ENCODE measurements at regions not wholly inside any gene's neighbourhood (a gene's known extent, or its start where the extent isn't known, plus 50 kb on each side); places are given as distances from the start of the nearest gene placed in this dataset.

DNA sequence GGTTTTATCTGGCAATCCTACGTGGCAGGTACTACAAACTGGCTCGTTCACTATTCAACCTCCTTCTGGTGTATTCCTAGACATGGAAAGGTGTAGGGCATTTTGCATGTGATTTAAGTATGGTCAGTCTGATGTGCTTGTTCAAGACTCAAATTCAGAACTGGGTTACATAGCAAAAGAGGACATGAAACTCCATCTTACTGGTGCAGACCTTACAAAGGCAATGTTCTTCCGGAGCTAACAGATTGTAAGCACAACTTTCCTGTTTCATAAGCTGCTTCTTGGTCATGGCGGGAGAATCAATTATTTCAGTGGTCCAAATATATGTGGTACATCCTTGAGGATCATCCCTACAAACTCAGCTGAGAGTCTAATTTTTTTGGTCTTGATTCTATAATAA, 703.4 kb downstream of the EPM2A start:
- Histone ChIP-seq H3K79me2 (ENCODE audit: control insufficient read depth in 1 of 2, insufficient read depth in 2 of 2, low read length in 2 of 2) (no peaks in the 10 kb centered on the region), H3K4me1 (replicated peaks in 1 of 4; ENCODE audit: control insufficient read depth in 3 of 4, insufficient read depth in 4 of 4, low read length in 3 of 4) (no peaks in the 10 kb centered on the region), H2AFZ (ENCODE audit: low read length) (no peak overlapping the region), H2BK20ac (ENCODE audit: low read length) (no peak overlapping the region), H3K9me3 (ENCODE audit: insufficient read depth in 2 of 2, low read depth in 1 of 2, low read length in 1 of 2) (no peaks in the 10 kb centered on the region), H3K14ac (ENCODE audit: insufficient read length) (no peak overlapping the region), H3K56ac (replicated peaks; ENCODE audit: insufficient read length, low read depth, low read length) (no peak overlapping the region), H2AK5ac (ENCODE audit: low read depth, low read length) (no peak overlapping the region), H3K4me3 (ENCODE audit: extremely low read depth in 1 of 4, insufficient read depth in 2 of 4, low read depth in 3 of 4, low read length in 4 of 4) (no peak overlapping the region), H4K5ac (ENCODE audit: insufficient read length, low read depth, low read length) (no peak overlapping the region), H4K91ac (replicated peaks; ENCODE audit: insufficient read length, low read length) (no peak overlapping the region), H3K27ac (ENCODE audit: low read depth, low read length) (no peak overlapping the region), H4K8ac (ENCODE audit: extremely low read depth, insufficient read depth, low read length) (no peak overlapping the region), H3K27me3 (replicated peaks in 1 of 4; ENCODE audit: control insufficient read depth in 3 of 4, extremely low read depth in 1 of 4, insufficient read depth in 3 of 4, low read length in 3 of 4) (no peaks in the 10 kb centered on the region), H3K4me2 (ENCODE audit: insufficient read depth in 1 of 2, low read depth in 2 of 2, low read length in 2 of 2) (no peak overlapping the region), H4K20me1 (replicated peaks in 1 of 2; ENCODE audit: control insufficient read depth in 1 of 2, insufficient read depth in 2 of 2, low read length in 2 of 2) (no peaks in the 10 kb centered on the region), H3K23me2 (ENCODE audit: low read depth, low read length) (no peaks in the 10 kb centered on the region), H2BK5ac (ENCODE audit: low read depth, low read length) (no peak overlapping the region), H2BK15ac (ENCODE audit: low read length) (no peak overlapping the region), H3K79me1 (ENCODE audit: low read depth, low read length) (no peaks in the 10 kb centered on the region), H3K23ac (ENCODE audit: insufficient read length) (no peak overlapping the region), H3K18ac (ENCODE audit: extremely low read depth, low read length) (no peak overlapping the region), H2BK12ac (ENCODE audit: low read depth, low read length) (no peak overlapping the region), H3K36me3 (ENCODE audit: control insufficient read depth in 2 of 4, insufficient read depth in 4 of 4, low read length in 3 of 4) (no peaks in the 10 kb centered on the region), H2BK120ac (replicated peaks; ENCODE audit: low read depth, low read length) (no peak overlapping the region), H3K4ac (replicated peaks; ENCODE audit: insufficient read length, low read depth, low read length) (no peak overlapping the region), H3K9ac (replicated peaks in 1 of 4; ENCODE audit: extremely low read depth in 1 of 4, low read depth in 3 of 4, low read length in 3 of 4) (no peak overlapping the region)
- DNase-seq (ENCODE audit: low read depth in 1 of 2, low spot score in 2 of 2) (no peak), FAIRE-seq (no peak)
- ChIA-PET CTCF (ENCODE audit: partially characterized antibody) (interaction anchor here (2.2 kb wide), 1 partner anchor 11 kb away, joined by 13 read pairs; no protein-coding TSS in a partner anchor), POLR2A (ENCODE audit: partially characterized antibody) (no interaction called here)
- WGBS, 2 experiments (ENCODE audit: extremely low coverage in 1 of 2, insufficient coverage in 1 of 2, insufficient read length in 1 of 2, insufficient replicate concordance in 2 of 2, low coverage in 1 of 2, low lambda C conversion rate in 2 of 2, missing lambda C conversion rate in 1 of 2), result 93% methylated on average over 4 of the region's 4 CpGs; no CpG with 5 or more reads in 1 of the 2 experiments
- TF ChIP-seq, protein P1, sequence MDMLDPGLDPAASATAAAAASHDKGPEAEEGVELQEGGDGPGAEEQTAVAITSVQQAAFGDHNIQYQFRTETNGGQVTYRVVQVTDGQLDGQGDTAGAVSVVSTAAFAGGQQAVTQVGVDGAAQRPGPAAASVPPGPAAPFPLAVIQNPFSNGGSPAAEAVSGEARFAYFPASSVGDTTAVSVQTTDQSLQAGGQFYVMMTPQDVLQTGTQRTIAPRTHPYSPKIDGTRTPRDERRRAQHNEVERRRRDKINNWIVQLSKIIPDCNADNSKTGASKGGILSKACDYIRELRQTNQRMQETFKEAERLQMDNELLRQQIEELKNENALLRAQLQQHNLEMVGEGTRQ (IDR thresholded peaks at IDR 0.05; ENCODE audit: low read length), result no peak
- TF ChIP-seq SP1 (IDR thresholded peaks at IDR 0.05; ENCODE audit: low read depth, low read length), result no peak
- TF ChIP-seq CTBP2 (IDR thresholded peaks at IDR 0.05; ENCODE audit: borderline replicate concordance, insufficient read depth, insufficient read length, low read length), result no peak
- TF ChIP-seq TCF12 (IDR thresholded peaks at IDR 0.05; ENCODE audit: low read depth, low read length), result no peak
- TF ChIP-seq CEBPB (IDR thresholded peaks at IDR 0.05; ENCODE audit: low read depth, low read length), result no peak
- no peak for TF ChIP-seq TBP (IDR thresholded peaks at IDR 0.05; ENCODE audit: low read depth, low read length)
- TF ChIP-seq POU5F1 (IDR thresholded peaks at IDR 0.05; ENCODE audit: low read depth, low read length), result no peak
- TF ChIP-seq RAD21 (IDR thresholded peaks at IDR 0.05 in 1 of 2, conservative IDR thresholded peaks at IDR 0.05 in 1 of 2; ENCODE audit: low read depth in 2 of 2, low read length in 2 of 2), result no peak
- TF ChIP-seq KDM1A (IDR thresholded peaks at IDR 0.05; ENCODE audit: borderline replicate concordance, low read length), result no peak
- no peak for TF ChIP-seq EGR1 (IDR thresholded peaks at IDR 0.05; ENCODE audit: borderline replicate concordance, low read depth, low read length)
- TF ChIP-seq SP4 (IDR thresholded peaks at IDR 0.05; ENCODE audit: low read length), result no peak
- TF ChIP-seq GABPA (IDR thresholded peaks at IDR 0.05; ENCODE audit: borderline replicate concordance, insufficient read depth, low read length), result no peak
- TF ChIP-seq TEAD4 (IDR thresholded peaks at IDR 0.05; ENCODE audit: low read depth, low read length), result no peak
- no peak for TF ChIP-seq CREB1 (IDR thresholded peaks at IDR 0.05)
- TF ChIP-seq NANOG (IDR thresholded peaks at IDR 0.05; ENCODE audit: insufficient read depth, low read depth, low read length, poor library complexity, severe bottlenecking), result no peak

Measured in H1 (cell line).